Brain microvascular endothelial cell (primary cell): ENCODE measurements at regions not wholly inside any gene's neighbourhood (a gene's known extent, or its start where the extent isn't known, plus 50 kb on each side); places are given as distances from the start of the nearest gene placed in this dataset.
A peak's percentile ranks its signal among the peaks of the same experiment; 100 is the strongest.

Experiments
- DNase-seq: peaks from one replicate; pipeline ENCODE4 v3.0.0-alpha.2; 2020
- H3K27ac ChIP-seq: fragments of 250-450 bp; sonication (Bioruptor Pico); 2 replicates; pipeline ENCODE4 v1.5.1; 2020; ENCODE audit warnings: mild to moderate bottlenecking, moderate library complexity
- H3K27me3 ChIP-seq: fragments of 250-450 bp; sonication (Bioruptor Pico); replicated peaks from 2 replicates; pipeline ENCODE4 v1.5.1; 2020; ENCODE audit warnings: mild to moderate bottlenecking
- H3K36me3 ChIP-seq: fragments of 250-450 bp; sonication (Bioruptor Pico); replicated peaks from 2 replicates; pipeline ENCODE4 v1.5.1; 2020; ENCODE audit warnings: mild to moderate bottlenecking
- H3K4me3 ChIP-seq: 2 replicates; pipeline ENCODE4 v1.5.1; 2011; ENCODE audit warnings: low read depth, mild to moderate bottlenecking, control low read depth, low read length, moderate library complexity
- in situ Hi-C: cut with HindIII; loops from 2 replicates; pipeline ENCODE4 v1.10.0; 2017; ENCODE audit warnings: low sequenced_read_pairs, low pct_ligation_motif_present
- TF ChIP-seq, protein P1 (sequence below): IDR thresholded peaks from 2 replicates; pipeline ENCODE4 v1.5.1; 2011; ENCODE audit warnings: low read depth, mild to moderate bottlenecking, moderate library complexity, low read length, control low read depth, inconsistent platforms; ENCODE audit errors: missing control alignments

DNA sequence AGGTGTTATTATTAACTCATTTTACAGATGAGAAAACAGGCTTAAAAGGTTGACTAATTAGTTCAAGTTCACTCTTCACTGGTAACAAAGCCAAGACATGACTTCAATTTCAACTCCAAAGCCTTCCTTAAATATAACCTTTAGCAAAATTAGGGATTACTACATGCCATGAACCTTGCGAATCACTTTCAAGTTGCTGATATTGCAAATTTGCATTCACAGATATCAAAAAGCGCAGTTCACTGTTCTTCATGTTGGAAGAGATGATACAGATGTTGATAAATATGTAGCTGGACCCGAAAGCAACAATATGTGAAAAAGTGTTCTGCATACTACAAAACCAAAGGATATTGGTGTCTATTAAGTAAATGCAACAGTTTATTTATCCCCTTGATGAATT lies 210.8 kb upstream of the GYPA start:
- no peaks in the 10 kb centered on the region for H3K27me3 ChIP-seq
- H3K36me3 ChIP-seq, result no peaks in the 10 kb centered on the region
- in situ Hi-C loops, result no loop called here
- DNase-seq, result no peak
- H3K4me3 ChIP-seq, result no peak overlapping the region
- no peak overlapping the region for H3K27ac ChIP-seq
- TF ChIP-seq, protein P1, sequence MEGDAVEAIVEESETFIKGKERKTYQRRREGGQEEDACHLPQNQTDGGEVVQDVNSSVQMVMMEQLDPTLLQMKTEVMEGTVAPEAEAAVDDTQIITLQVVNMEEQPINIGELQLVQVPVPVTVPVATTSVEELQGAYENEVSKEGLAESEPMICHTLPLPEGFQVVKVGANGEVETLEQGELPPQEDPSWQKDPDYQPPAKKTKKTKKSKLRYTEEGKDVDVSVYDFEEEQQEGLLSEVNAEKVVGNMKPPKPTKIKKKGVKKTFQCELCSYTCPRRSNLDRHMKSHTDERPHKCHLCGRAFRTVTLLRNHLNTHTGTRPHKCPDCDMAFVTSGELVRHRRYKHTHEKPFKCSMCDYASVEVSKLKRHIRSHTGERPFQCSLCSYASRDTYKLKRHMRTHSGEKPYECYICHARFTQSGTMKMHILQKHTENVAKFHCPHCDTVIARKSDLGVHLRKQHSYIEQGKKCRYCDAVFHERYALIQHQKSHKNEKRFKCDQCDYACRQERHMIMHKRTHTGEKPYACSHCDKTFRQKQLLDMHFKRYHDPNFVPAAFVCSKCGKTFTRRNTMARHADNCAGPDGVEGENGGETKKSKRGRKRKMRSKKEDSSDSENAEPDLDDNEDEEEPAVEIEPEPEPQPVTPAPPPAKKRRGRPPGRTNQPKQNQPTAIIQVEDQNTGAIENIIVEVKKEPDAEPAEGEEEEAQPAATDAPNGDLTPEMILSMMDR, result no peak

DNA sequence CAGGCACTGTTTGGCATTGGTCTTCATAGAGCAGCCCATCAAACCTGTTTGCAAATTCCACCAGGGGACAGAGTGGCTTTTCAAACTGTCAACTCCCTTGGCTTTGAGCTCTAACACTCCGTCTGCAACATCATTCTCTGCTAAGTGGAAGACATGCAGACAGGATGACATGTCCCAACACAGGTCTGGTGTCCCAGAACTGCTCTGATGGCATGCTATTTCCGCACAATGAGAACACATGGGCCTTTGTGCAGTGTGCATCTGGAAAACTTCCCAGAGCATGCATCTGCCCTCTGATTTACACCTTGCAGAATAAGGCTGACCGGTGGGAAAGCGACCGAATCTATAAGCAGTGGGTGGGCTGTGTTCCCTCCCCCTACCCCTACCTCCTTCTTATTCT lies 212.8 kb upstream of the GYPA start:
- no peaks in the 10 kb centered on the region for H3K36me3 ChIP-seq
- H3K4me3 ChIP-seq, result no peak overlapping the region
- no peak overlapping the region for H3K27ac ChIP-seq
- TF ChIP-seq, protein P1, result no peak
- in situ Hi-C loops, result no loop called here
- no peak for DNase-seq
- H3K27me3 ChIP-seq, result no peaks in the 10 kb centered on the region

DNA sequence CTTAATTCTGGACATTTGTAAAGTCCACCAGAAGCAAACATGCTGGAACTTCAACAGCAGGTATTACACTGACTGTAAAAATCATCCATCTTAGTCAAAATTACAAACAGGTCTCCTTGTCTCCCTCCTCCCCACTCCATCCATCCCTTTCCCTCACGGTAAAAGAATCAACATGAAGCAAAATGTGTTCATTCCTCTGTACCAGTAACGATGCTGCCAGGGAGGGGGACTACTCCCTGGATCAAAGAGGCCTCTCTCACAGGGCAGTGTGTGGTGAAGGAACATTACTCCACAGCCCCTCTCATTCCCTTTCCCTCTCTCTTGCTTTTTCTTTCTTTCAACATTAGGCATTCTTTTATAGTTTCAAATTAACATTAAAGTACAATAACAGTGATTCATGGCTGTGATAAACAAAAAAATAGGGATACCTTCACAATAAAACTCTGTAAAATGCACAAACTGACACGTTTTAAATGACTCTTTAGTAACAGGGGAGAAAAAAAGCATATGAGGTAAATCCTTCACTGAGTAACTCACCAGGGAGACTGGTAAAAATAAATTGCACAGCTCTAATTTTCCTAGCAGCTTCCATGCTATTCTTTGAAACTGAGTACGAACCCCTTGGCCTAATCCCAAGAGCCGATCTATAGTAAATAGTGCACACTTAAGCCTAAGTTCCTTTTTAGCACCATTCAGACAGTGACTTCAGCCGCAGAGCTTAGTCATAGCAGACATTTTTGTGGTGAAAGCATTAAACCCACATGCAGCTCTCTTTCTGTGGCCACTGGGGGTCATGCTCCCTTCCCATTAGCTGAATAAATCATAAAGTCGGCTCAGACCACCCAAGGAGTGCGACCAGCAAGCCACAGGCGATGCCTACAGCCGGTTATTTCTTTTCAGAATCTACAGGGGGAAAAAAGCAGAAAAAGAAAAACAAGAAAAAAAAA lies 215.6 kb upstream of the GYPA start:
- TF ChIP-seq, protein P1, result peak; percentile 26
- H3K36me3 ChIP-seq, result no peaks in the 10 kb centered on the region
- DNase-seq, result peak; percentile 99
- in situ Hi-C loops, result no loop called here
- H3K27me3 ChIP-seq, result no peaks in the 10 kb centered on the region
- H3K27ac ChIP-seq, result no peak overlapping the region
- H3K4me3 ChIP-seq, result no peak overlapping the region

DNA sequence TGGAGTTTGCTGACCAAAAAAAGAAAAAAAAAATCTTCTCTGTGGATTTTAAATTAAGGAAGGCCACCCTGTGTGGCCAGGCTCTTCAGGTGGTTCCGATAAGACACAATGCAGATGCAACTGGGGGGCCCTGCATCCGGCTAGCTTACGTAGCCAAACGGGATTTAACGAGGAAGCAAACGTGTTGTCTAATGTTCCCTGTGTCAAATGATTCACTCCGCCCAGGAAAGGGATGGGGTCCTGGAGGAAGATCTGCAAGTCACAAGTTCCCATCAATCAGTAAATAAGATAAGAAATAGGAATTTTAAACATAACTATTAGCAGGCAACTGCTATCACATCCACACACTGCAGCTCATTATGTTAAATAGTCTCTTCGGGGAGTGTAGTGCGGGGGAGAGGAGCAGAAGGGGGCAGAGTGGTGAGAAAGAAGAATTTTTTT lies 216.4 kb upstream of the GYPA start:
- in situ Hi-C loops, result no loop called here
- Histone ChIP-seq H3K27ac (no peak overlapping the region), H3K4me3 (no peak overlapping the region), H3K27me3 (no peaks in the 10 kb centered on the region), H3K36me3 (no peaks in the 10 kb centered on the region)
- DNase-seq, result peak; percentile 9
- TF ChIP-seq, protein P1, result no peak

DNA sequence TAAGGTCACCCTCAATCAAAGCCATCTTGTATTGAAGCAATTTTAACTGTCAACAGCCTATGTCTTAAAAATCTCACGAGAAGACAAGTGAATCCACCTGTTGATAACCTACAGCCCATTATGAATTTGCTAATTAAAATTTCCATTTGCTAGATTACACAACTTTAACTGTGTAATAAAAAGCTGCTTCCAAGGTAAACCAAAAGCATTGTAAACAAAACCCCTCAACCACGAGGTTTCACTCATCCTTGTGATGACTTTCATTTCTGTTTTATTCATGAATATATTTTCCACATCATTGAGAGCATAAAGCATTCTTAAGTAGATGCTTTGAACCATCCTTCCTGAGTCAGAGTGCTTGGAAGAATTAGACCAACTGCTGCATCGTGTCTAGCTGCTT lies 217.5 kb upstream of the GYPA start:
- Histone ChIP-seq H3K4me3 (no peak overlapping the region), H3K27ac (no peak overlapping the region), H3K27me3 (no peaks in the 10 kb centered on the region), H3K36me3 (no peaks in the 10 kb centered on the region)
- in situ Hi-C loops, result no loop called here
- no peak for DNase-seq
- TF ChIP-seq, protein P1, result no peak
